ENCODE measurements at regions not wholly inside any gene's neighbourhood (a gene's known extent, or its start where the extent isn't known, plus 50 kb on each side); places are given as distances from the start of the nearest gene placed in this dataset.

- no TSS peak for BruUV-seq (replicated peaks)
- H3K4me2 ChIP-seq (ENCODE audit: low read depth, low read length): no peak overlapping the region
- CTCF ChIA-PET (ENCODE audit: low intra/inter-chr PET ratio, low total read pairs): no interaction called here
- H2AFZ ChIP-seq (ENCODE audit: low read length): no peak overlapping the region
- H4K20me1 ChIP-seq (ENCODE audit: insufficient read depth, low read length): no peaks in the 10 kb centered on the region
- H3K9ac ChIP-seq (ENCODE audit: insufficient read depth, low read depth, low read length): no peak overlapping the region
- DNase-seq (ENCODE audit: low spot score): no peak
- in situ Hi-C loops (cut with HindIII; ENCODE audit: extremely low pct_ligation_motif_present, low pct_unique_long_range_greater_than_20kb) (no loop called here), intact Hi-C loops (cut with micrococcal nuclease; ENCODE audit: unreplicated experiment) (no loop called here)
- no peaks in the 10 kb centered on the region for H3K9me3 ChIP-seq (ENCODE audit: low read length)
- TF ChIP-seq AGO1 (IDR thresholded peaks at IDR 0.05; ENCODE audit: low read depth, low read length, poor library complexity, severe bottlenecking) (no peak), ZNF615 (CRISPR knock-in tag; IDR thresholded peaks at IDR 0.05; ENCODE audit: borderline replicate concordance) (no peak), ZNF33B (CRISPR knock-in tag; IDR thresholded peaks at IDR 0.05) (no peak), CBX5 (CRISPR knock-in tag; IDR thresholded peaks at IDR 0.05; ENCODE audit: borderline replicate concordance) (no peak), SMYD3 (CRISPR knock-in tag; IDR thresholded peaks at IDR 0.05) (no peak), SCMH1 (CRISPR knock-in tag; IDR thresholded peaks at IDR 0.05; ENCODE audit: borderline replicate concordance) (no peak), USF2 (IDR thresholded peaks at IDR 0.05; ENCODE audit: low read depth, low read length) (no peak), USF2 (CRISPR knock-in tag; IDR thresholded peaks at IDR 0.05; ENCODE audit: borderline replicate concordance) (no peak), ZNF562 (CRISPR knock-in tag; IDR thresholded peaks at IDR 0.05; ENCODE audit: borderline replicate concordance) (no peak), CREM (IDR thresholded peaks at IDR 0.05) (no peak), CREM (CRISPR knock-in tag; IDR thresholded peaks at IDR 0.05) (no peak), SKI (IDR thresholded peaks at IDR 0.05; ENCODE audit: partially characterized antibody) (no peak), ZBTB7A (CRISPR knock-in tag; IDR thresholded peaks at IDR 0.05) (no peak), FOXA3 (CRISPR knock-in tag; IDR thresholded peaks at IDR 0.05) (no peak), ZNF644 (CRISPR knock-in tag; IDR thresholded peaks at IDR 0.05; ENCODE audit: low read depth) (no peak)
- TF ChIP-seq, protein P1, sequence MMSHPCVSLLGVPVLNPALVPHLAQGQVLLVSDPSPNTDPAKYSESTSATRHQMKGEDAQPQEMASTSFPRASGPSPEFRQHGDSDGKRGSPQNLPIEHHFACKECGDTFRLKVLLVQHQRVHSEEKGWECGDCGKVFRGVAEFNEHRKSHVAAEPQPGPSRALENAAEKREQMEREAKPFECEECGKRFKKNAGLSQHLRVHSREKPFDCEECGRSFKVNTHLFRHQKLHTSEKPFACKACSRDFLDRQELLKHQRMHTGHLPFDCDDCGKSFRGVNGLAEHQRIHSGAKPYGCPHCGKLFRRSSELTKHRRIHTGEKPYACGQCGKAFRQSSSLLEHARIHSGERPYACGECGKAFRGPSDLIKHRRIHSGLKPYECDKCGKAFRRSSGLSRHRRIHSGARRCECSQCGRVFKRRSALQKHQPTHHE (CRISPR knock-in tag; IDR thresholded peaks at IDR 0.05; ENCODE audit: borderline replicate concordance): no peak
- peaks cover 10% of the 10 kb centered on the region for H3K4me1 ChIP-seq (ENCODE audit: insufficient read depth, low read length)
- H3K27ac ChIP-seq (ENCODE audit: extremely low read length, insufficient read depth, low read length): no peak overlapping the region
- WGBS (ENCODE audit: low lambda C conversion rate): 46% methylated on average over 1 of the region's 1 CpG
- H3K79me2 ChIP-seq (ENCODE audit: insufficient read depth, low read length): no peaks in the 10 kb centered on the region
- no peak overlapping the region for H3K4me3 ChIP-seq (replicated peaks in 1 of 3; ENCODE audit: insufficient read depth in 1 of 3, low read depth in 2 of 3, low read length in 3 of 3)
- H3K36me3 ChIP-seq (replicated peaks in 1 of 2; ENCODE audit: control insufficient read depth in 1 of 2, insufficient read depth in 2 of 2, low read length in 2 of 2): no peaks in the 10 kb centered on the region
- POLR2A ChIA-PET: no interaction called here
- no peaks in the 10 kb centered on the region; a peak in 1 of 5 replicates for H3K27me3 ChIP-seq (ENCODE audit: control insufficient read depth in 1 of 2, insufficient read depth in 2 of 2, low read length in 2 of 2)
- no peak for FAIRE-seq
- no peak for ATAC-seq
Measured at GRCh38 chr6:47407300-47408281, 70.0 kb upstream of the CD2AP start.

Measured in HepG2 (cell line).